ENCODE measurements at regions not wholly inside any gene's neighbourhood (a gene's known extent, or its start where the extent isn't known, plus 50 kb on each side); places are given as distances from the start of the nearest gene placed in this dataset.
A peak's percentile ranks its signal among the peaks of the same experiment; 100 is the strongest.

- peak; percentile 46 for DNase-seq
Measured at GRCh38 chr17:13940858-13941665, 128.2 kb upstream of the COX10 start.

GRCh38 chr17:13941781-13942180 is 127.5 kb upstream of the COX10 start:
- DNase-seq = no peak

- no peak for DNase-seq
Measured at GRCh38 chr17:13943909-13944308, 125.4 kb upstream of the COX10 start.

GRCh38 chr17:13947499-13947898 is 121.8 kb upstream of the COX10 start:
- DNase-seq = no peak

- no peak for DNase-seq
Measured at GRCh38 chr17:13952009-13952750, 117.1 kb upstream of the COX10 start.

GRCh38 chr17:13953841-13954240 is 115.5 kb upstream of the COX10 start:
- DNase-seq = no peak

GRCh38 chr17:13957636-13958035 is 111.7 kb upstream of the COX10 start:
- DNase-seq = peak; percentile 48

- no peak for DNase-seq
Measured at GRCh38 chr17:13958773-13959172, 110.5 kb upstream of the COX10 start.

GRCh38 chr17:13961265-13961664 is 108.0 kb upstream of the COX10 start:
- no peak for DNase-seq

GRCh38 chr17:13962716-13963240 is 106.5 kb upstream of the COX10 start:
- DNase-seq = peak; percentile 69

- DNase-seq = no peak
Measured at GRCh38 chr17:13967416-13967815, 101.9 kb upstream of the COX10 start.

GRCh38 chr17:13970531-13970930 is 98.8 kb upstream of the COX10 start:
- no peak for DNase-seq

- no peak for DNase-seq
Measured at GRCh38 chr17:13973960-13974651, 95.2 kb upstream of the COX10 start.

GRCh38 chr17:13977837-13978236 is 91.5 kb upstream of the COX10 start:
- no peak for DNase-seq

GRCh38 chr17:13978478-13978877 is 90.8 kb upstream of the COX10 start:
- no peak for DNase-seq

GRCh38 chr17:13981881-13982280 is 87.4 kb upstream of the COX10 start:
- no peak for DNase-seq

GRCh38 chr17:13984956-13985355 is 84.3 kb upstream of the COX10 start:
- no peak for DNase-seq

GRCh38 chr17:13986855-13987254 is 82.4 kb upstream of the COX10 start:
- DNase-seq = no peak

- DNase-seq = no peak
Measured at GRCh38 chr17:13989138-13989537, 80.2 kb upstream of the COX10 start.

- no peak for DNase-seq
Measured at GRCh38 chr17:13993106-13993505, 76.2 kb upstream of the COX10 start.

- no peak for DNase-seq
Measured at GRCh38 chr17:13994050-13994449, 75.3 kb upstream of the COX10 start.

GRCh38 chr17:13995856-13996271 is 73.4 kb upstream of the COX10 start:
- no peak for DNase-seq

GRCh38 chr17:13996276-13996675 is 73.0 kb upstream of the COX10 start:
- no peak for DNase-seq

Data from inflammatory macrophage treated with lipopolysaccharide for 4 hours (primary cell).